K562 (cell line): ENCODE measurements at regions not wholly inside any gene's neighbourhood (a gene's known extent, or its start where the extent isn't known, plus 50 kb on each side); places are given as distances from the start of the nearest gene placed in this dataset.

Experiments used
- ATAC-seq: fragments of 200-7000 bp; cut with Tn5 transposase; 3 replicates; pipeline ENCODE4 v1.9.1; 2020; ENCODE audit warnings: moderate library complexity
- BruUV-seq: library from RNA; stranded (reverse); fragments of 400-500 nt; replicated peaks from 2 replicates; lab custom pipeline; 2021; lab: Mats Ljungman, UMichigan
- CTCF ChIA-PET: fragments of 300-600 bp; formaldehyde crosslinking; extraction: SDS; loops from one replicate; lab custom pipeline; 2021; ENCODE audit warnings: low intra/inter-chr PET ratio; lab: Yijun Ruan, JAX
- POLR2A ChIA-PET: fragments of 300-600, 350-650 bp; sonication (Branson Sonifier 250); formaldehyde crosslinking; extraction: SDS; loops from one replicate; lab custom pipeline; 2021; ENCODE audit warnings: antibody characterized with exemption, inconsistent platforms; lab: Yijun Ruan, JAX
- DNase-seq, 4 experiments: peaks; one replicate each; pipeline versions ENCODE4 v3.0.0 to v3.0.0-alpha.2; 2011 to 2018; ENCODE audit warnings: low spot score in 3 of 4, mixed read lengths in 3 of 4; ENCODE audit errors: extremely low read depth in 1 of 4
- FAIRE-seq: peaks from 2 replicates; lab custom pipeline; 2011; peaks lifted over from hg19 to GRCh38; lab: Jason Lieb, UNC
- H2AFZ ChIP-seq: 2 replicates; pipeline ENCODE4 v1.6.0; 2011; ENCODE audit warnings: low read depth, low read length, control low read depth, inconsistent platforms
- H3K27ac ChIP-seq: fragments of 200-600 bp; 3 replicates; pipeline ENCODE4 v1.8.0; 2011; ENCODE audit warnings: low read depth, mild to moderate bottlenecking, control low read depth, inconsistent platforms, low read length, moderate library complexity, mixed read lengths; ENCODE audit errors: extremely low read depth
- H3K27me3 ChIP-seq, 2 experiments: fragments of 300-600 bp in 1 of 2; 2 replicates in 1 of 2; 3 replicates in 1 of 2; pipeline versions ENCODE4 v1.6.0 to v1.8.0; 2011; ENCODE audit warnings: inconsistent platforms in 2 of 2, low read length in 2 of 2, mild to moderate bottlenecking in 1 of 2, mixed read lengths in 1 of 2, moderate library complexity in 1 of 2; ENCODE audit not compliant: control insufficient read depth in 2 of 2, insufficient read depth in 2 of 2
- H3K36me3 ChIP-seq: fragments of 300-600 bp; 3 replicates; pipeline ENCODE4 v1.8.0; 2011; ENCODE audit warnings: mild to moderate bottlenecking, low read length, inconsistent platforms; ENCODE audit not compliant: control insufficient read depth, insufficient read depth
- H3K4me1 ChIP-seq, 2 experiments: fragments of 200-600 bp in 1 of 2; replicated peaks in 1 of 2; 2 replicates in 1 of 2; 3 replicates in 1 of 2; pipeline versions ENCODE4 v1.5.1 to v1.8.0; 2011; ENCODE audit warnings: inconsistent platforms in 2 of 2, low read length in 2 of 2, mild to moderate bottlenecking in 1 of 2, mixed read lengths in 1 of 2, moderate library complexity in 1 of 2; ENCODE audit not compliant: control insufficient read depth in 2 of 2, insufficient read depth in 2 of 2
- H3K4me2 ChIP-seq: 2 replicates; pipeline ENCODE4 v1.6.1; 2011; ENCODE audit warnings: low read length, control low read depth, inconsistent platforms, mixed read lengths; ENCODE audit not compliant: insufficient read depth
- H3K4me3 ChIP-seq: fragments of 200-600 bp; sonication (generic), shearing (Covaris generic); 2 replicates; pipeline ENCODE4 v1.5.1; 2016; ENCODE audit warnings: control low read depth, inconsistent platforms
- H3K79me2 ChIP-seq: fragments of 200-600 bp; 3 replicates; pipeline ENCODE4 v1.8.0; 2011; ENCODE audit warnings: low read length, inconsistent platforms; ENCODE audit not compliant: control insufficient read depth, insufficient read depth
- H3K9ac ChIP-seq, 2 experiments: 2 replicates each; pipeline versions ENCODE4 v1.6.0 to v1.6.1; 2011; ENCODE audit warnings: low read depth in 2 of 2, low read length in 2 of 2, control low read depth in 1 of 2, inconsistent platforms in 1 of 2, mild to moderate bottlenecking in 1 of 2, mixed read lengths in 1 of 2; ENCODE audit not compliant: insufficient read depth in 1 of 2
- H3K9me1 ChIP-seq: one replicate; pipeline ENCODE4 v1.6.0; 2011; ENCODE audit warnings: inconsistent platforms, mild to moderate bottlenecking, low read length, moderate library complexity; ENCODE audit not compliant: control insufficient read depth, insufficient read depth
- H3K9me3 ChIP-seq: replicated peaks from 2 replicates; pipeline ENCODE4 v1.5.1; 2011; ENCODE audit warnings: low read depth, low read length, inconsistent platforms; ENCODE audit not compliant: control insufficient read depth, insufficient read depth
- H4K20me1 ChIP-seq: replicated peaks from 2 replicates; pipeline ENCODE4 v1.6.1; 2011; ENCODE audit warnings: low read length, inconsistent platforms, mixed read lengths; ENCODE audit not compliant: control insufficient read depth, insufficient read depth
- ARID2 ChIP-seq: fragments of 450-650 bp; IDR thresholded peaks from 2 replicates; pipeline ENCODE4 v1.6.1; 2017; ENCODE audit warnings: antibody characterized with exemption, mild to moderate bottlenecking
- DMBX1 ChIP-seq: fragments of 250-450 bp; sonication (Bioruptor Pico); IDR thresholded peaks from 2 replicates; pipeline ENCODE4 v1.8.0; 2022; ENCODE audit warnings: inconsistent platforms, mild to moderate bottlenecking, moderate library complexity, borderline replicate concordance
- ETV5 ChIP-seq: sonication (generic); formaldehyde crosslinking; IDR thresholded peaks from 2 replicates; pipeline ENCODE4 v1.4.0; 2020; ENCODE audit warnings: low read depth, mild to moderate bottlenecking, missing genetic modification reagents
- LARP7 ChIP-seq: fragments of 450-650 bp; IDR thresholded peaks from 2 replicates; pipeline ENCODE4 v1.6.1; 2016
- MYNN ChIP-seq, 2 experiments: sonication (generic); formaldehyde crosslinking in 1 of 2; IDR thresholded peaks; 2 replicates each; pipeline versions ENCODE4 v1.5.0 to v1.6.1; 2016 to 2020; ENCODE audit warnings: antibody characterized with exemption in 1 of 2, missing genetic modification reagents in 1 of 2
- NBN ChIP-seq: fragments of 450-650 bp; IDR thresholded peaks from 2 replicates; pipeline ENCODE4 v1.6.1; 2016; ENCODE audit warnings: low read depth, mild to moderate bottlenecking
- NCOA6 ChIP-seq: fragments of 450-650 bp; IDR thresholded peaks from 2 replicates; pipeline ENCODE4 v1.6.1; 2017; ENCODE audit warnings: mild to moderate bottlenecking
- RBBP5 ChIP-seq: fragments of 200-600 bp; sonication (generic); IDR thresholded peaks from 2 replicates; pipeline ENCODE4 v1.6.1; 2012; ENCODE audit warnings: borderline replicate concordance, mild to moderate bottlenecking, low read length, control low read depth, inconsistent platforms; ENCODE audit not compliant: insufficient read depth, poor library complexity, severe bottlenecking
- SPI1 ChIP-seq: IDR thresholded peaks from 2 replicates; pipeline ENCODE4 v1.6.1; 2011; ENCODE audit warnings: low read depth, low read length, control low read depth, borderline replicate concordance
- SUPT5H ChIP-seq: fragments of 450-650 bp; IDR thresholded peaks from 2 replicates; pipeline ENCODE4 v1.6.1; 2016
- TRIM28 ChIP-seq: fragments of 450-650 bp; IDR thresholded peaks from 2 replicates; pipeline ENCODE4 v1.6.1; 2017
- ZBED1 ChIP-seq: IDR thresholded peaks from 2 replicates; pipeline ENCODE4 v1.6.1; 2014
- ZNF589 ChIP-seq: fragments of 200-800 bp; sonication (Bioruptor generic); IDR thresholded peaks from 2 replicates; pipeline ENCODE4 v1.6.1; 2016; ENCODE audit warnings: low read depth, missing genetic modification characterization, missing compliant biosample characterization
- ZNF75A ChIP-seq: fragments of 450-650 bp; formaldehyde crosslinking; IDR thresholded peaks from 2 replicates; pipeline ENCODE4 v1.4.0; 2020; ENCODE audit warnings: mild to moderate bottlenecking
- WGBS: fragments of 100-300 bp; shearing (Covaris generic); methylation state at CpG from one replicate; pipeline ENCODE4 v1.1.6; 2016; ENCODE audit warnings: low coverage, mixed read lengths; ENCODE audit not compliant: insufficient coverage; ENCODE audit errors: missing lambda C conversion rate; 5-methylcytosine and 5-hydroxymethylcytosine counted together
- in situ Hi-C: fragments of 300-500 bp; cut with MboI; formaldehyde crosslinking; loops from 4 replicates; pipeline ENCODE4 v1.15.0; 2018; ENCODE audit warnings: inconsistent platforms, mixed read lengths
- intact Hi-C: fragments of 100-400 bp; cut with micrococcal nuclease; formaldehyde crosslinking; loops from 2 replicates; pipeline ENCODE4 v1.14.2; 2022
- TF ChIP-seq, protein P1 (sequence below): IDR thresholded peaks from 2 replicates; pipeline ENCODE4 v1.6.1; 2011; ENCODE audit not compliant: insufficient read length; ENCODE audit errors: extremely low read depth
- TF ChIP-seq, protein P2 (sequence below): fragments of 250-450 bp; sonication (Bioruptor Pico); IDR thresholded peaks from 2 replicates; pipeline ENCODE4 v1.8.0; 2021; ENCODE audit warnings: mild to moderate bottlenecking, moderate library complexity
- TF ChIP-seq, protein P3 (sequence below): fragments of 450-650 bp; IDR thresholded peaks from 2 replicates; pipeline ENCODE4 v1.6.1; 2016; ENCODE audit warnings: missing biosample characterization, missing genetic modification characterization

DNA sequence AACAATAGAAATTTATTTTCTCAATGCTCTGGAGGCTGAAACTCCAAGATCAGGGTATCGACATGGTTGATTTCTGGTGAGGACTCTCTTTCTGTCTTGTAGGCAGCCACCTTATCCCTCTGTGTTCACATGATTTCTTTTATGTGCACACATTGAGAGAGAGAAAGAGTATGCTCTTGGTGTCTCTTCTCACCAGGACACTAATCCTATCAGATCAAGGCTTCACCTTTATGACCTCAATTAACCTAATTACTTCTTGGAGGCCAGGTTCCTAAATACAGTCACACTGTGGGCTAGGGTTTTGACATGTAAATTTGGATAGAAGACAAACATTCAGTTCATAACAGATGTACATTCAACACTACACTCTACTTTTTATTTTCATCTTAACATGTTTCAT is 1094.2 kb upstream of the ADGRL2 start (continued):
- TF ChIP-seq DMBX1 (no peak), LARP7 (no peak), NBN (no peak), ZNF589 (CRISPR knock-in tag) (no peak), MYNN (IDR thresholded peaks at IDR 0.05) (no peak), MYNN (CRISPR knock-in tag; IDR thresholded peaks at IDR 0.05) (no peak), NCOA6 (no peak)
- TF ChIP-seq, protein P1, sequence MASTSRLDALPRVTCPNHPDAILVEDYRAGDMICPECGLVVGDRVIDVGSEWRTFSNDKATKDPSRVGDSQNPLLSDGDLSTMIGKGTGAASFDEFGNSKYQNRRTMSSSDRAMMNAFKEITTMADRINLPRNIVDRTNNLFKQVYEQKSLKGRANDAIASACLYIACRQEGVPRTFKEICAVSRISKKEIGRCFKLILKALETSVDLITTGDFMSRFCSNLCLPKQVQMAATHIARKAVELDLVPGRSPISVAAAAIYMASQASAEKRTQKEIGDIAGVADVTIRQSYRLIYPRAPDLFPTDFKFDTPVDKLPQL = no peak

DNA sequence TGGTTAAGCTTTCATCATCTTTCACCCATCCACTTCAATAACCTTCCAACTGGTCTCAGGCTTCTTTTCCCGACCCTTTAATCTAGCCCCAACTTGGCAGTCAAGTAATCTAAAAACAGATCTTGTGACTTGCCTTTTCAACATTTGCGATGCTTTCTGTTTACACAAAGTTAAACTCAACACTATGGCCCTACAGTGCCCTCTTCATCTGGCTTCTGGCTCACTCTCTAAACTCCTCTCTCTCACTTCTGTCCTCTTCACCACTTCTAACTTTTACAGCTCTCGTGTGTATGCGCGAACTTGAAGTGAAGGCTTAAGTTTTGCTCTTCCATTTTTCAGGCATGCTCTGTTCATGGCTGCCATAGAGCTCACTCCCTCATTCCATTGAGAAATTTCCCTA is 1122.3 kb upstream of the ADGRL2 start:
- no peaks in the 10 kb centered on the region for H3K9me3 ChIP-seq
- ChIA-PET CTCF (no interaction called here), POLR2A (interaction anchor here (0.7 kb wide), 1 partner anchor 187 kb away, joined by 5 read pairs; no protein-coding TSS in a partner anchor)
- intact Hi-C loops = no loop called here
- DNase-seq (no peak), ATAC-seq (no peak), FAIRE-seq (no peak)
- H3K27me3 ChIP-seq = no peaks in the 10 kb centered on the region
- WGBS = 0% methylated on average over 5 of the region's 5 CpGs
- BruUV-seq = no TSS peak
- H3K9ac ChIP-seq = no peak overlapping the region
- no peak overlapping the region for H2AFZ ChIP-seq
- no peak overlapping the region for H3K4me3 ChIP-seq
- TF ChIP-seq ETV5 (no peak), SPI1 (no peak), ZBED1 (no peak), SUPT5H (no peak), ARID2 (no peak), ZNF75A (no peak), RBBP5 (no peak), TRIM28 (no peak)
- TF ChIP-seq, protein P2, sequence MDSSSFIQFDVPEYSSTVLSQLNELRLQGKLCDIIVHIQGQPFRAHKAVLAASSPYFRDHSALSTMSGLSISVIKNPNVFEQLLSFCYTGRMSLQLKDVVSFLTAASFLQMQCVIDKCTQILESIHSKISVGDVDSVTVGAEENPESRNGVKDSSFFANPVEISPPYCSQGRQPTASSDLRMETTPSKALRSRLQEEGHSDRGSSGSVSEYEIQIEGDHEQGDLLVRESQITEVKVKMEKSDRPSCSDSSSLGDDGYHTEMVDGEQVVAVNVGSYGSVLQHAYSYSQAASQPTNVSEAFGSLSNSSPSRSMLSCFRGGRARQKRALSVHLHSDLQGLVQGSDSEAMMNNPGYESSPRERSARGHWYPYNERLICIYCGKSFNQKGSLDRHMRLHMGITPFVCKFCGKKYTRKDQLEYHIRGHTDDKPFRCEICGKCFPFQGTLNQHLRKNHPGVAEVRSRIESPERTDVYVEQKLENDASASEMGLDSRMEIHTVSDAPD (CRISPR knock-in tag) = no peak
- TF ChIP-seq, protein P3, sequence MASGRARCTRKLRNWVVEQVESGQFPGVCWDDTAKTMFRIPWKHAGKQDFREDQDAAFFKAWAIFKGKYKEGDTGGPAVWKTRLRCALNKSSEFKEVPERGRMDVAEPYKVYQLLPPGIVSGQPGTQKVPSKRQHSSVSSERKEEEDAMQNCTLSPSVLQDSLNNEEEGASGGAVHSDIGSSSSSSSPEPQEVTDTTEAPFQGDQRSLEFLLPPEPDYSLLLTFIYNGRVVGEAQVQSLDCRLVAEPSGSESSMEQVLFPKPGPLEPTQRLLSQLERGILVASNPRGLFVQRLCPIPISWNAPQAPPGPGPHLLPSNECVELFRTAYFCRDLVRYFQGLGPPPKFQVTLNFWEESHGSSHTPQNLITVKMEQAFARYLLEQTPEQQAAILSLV (tag) = no peak
- no peaks in the 10 kb centered on the region for H3K36me3 ChIP-seq
- in situ Hi-C loops = no loop called here
- H4K20me1 ChIP-seq = no peaks in the 10 kb centered on the region
- no peaks in the 10 kb centered on the region for H3K9me1 ChIP-seq
- H3K4me1 ChIP-seq = no peaks in the 10 kb centered on the region
- H3K27ac ChIP-seq = no peak overlapping the region
- no peaks in the 10 kb centered on the region for H3K79me2 ChIP-seq
- H3K4me2 ChIP-seq = no peak overlapping the region
